Glutamatergic neuron (in vitro differentiated cells): ENCODE measurements at regions not wholly inside any gene's neighbourhood (a gene's known extent, or its start where the extent isn't known, plus 50 kb on each side); places are given as distances from the start of the nearest gene placed in this dataset.
"Not testable (repeated sequence)": the region's sequence is repeated elsewhere in the genome, so short reads cannot be mapped to it uniquely, and the experiment has no call there.

Experiments used
- DNase-seq: peaks from one replicate; pipeline ENCODE4 v3.0.0; 2022
- H3K27ac Mint-ChIP-seq: one replicate; pipeline ENCODE4 v1.8.0; 2020; ENCODE audit warnings: mild to moderate bottlenecking, mixed read lengths, inconsistent platforms; ENCODE audit not compliant: unreplicated experiment
- H3K27me3 Mint-ChIP-seq: one replicate; pipeline ENCODE4 v1.8.0; 2020; ENCODE audit warnings: mild to moderate bottlenecking, moderate library complexity, mixed read lengths, inconsistent platforms; ENCODE audit not compliant: unreplicated experiment
- H3K36me3 Mint-ChIP-seq: one replicate; pipeline ENCODE4 v1.8.0; 2020; ENCODE audit warnings: mild to moderate bottlenecking, mixed read lengths, inconsistent platforms; ENCODE audit not compliant: unreplicated experiment
- H3K4me1 Mint-ChIP-seq: one replicate; pipeline ENCODE4 v1.8.0; 2020; ENCODE audit warnings: mild to moderate bottlenecking, low read depth, mixed read lengths, inconsistent platforms; ENCODE audit not compliant: unreplicated experiment
- H3K4me3 Mint-ChIP-seq: one replicate; pipeline ENCODE4 v1.8.0; 2020; ENCODE audit warnings: mild to moderate bottlenecking, mixed read lengths, inconsistent platforms; ENCODE audit not compliant: unreplicated experiment
- H3K9me3 Mint-ChIP-seq: one replicate; pipeline ENCODE4 v1.8.0; 2020; ENCODE audit warnings: mild to moderate bottlenecking, moderate library complexity, mixed read lengths, inconsistent platforms; ENCODE audit not compliant: unreplicated experiment
- CTCF ChIP-seq: fragments of 200-600 bp; sonication (generic); IDR thresholded peaks from one replicate; pipeline ENCODE4 v1.5.0; 2021; ENCODE audit not compliant: partially characterized antibody, unreplicated experiment

- no peaks in the 10 kb centered on the region for H3K9me3 Mint-ChIP-seq
- H3K4me3 Mint-ChIP-seq, result no peak overlapping the region
- no peak for TF ChIP-seq CTCF
- H3K27me3 Mint-ChIP-seq, result no peaks in the 10 kb centered on the region
- no peaks in the 10 kb centered on the region for H3K36me3 Mint-ChIP-seq
- DNase-seq, result no peak
- H3K27ac Mint-ChIP-seq, result no peak overlapping the region
- no peaks in the 10 kb centered on the region for H3K4me1 Mint-ChIP-seq
Measured at GRCh38 chr14:83171761-83172160, 1638.1 kb upstream of the SEL1L start.

- Mint-ChIP-seq H3K9me3 (no peaks in the 10 kb centered on the region), H3K27me3 (no peaks in the 10 kb centered on the region), H3K36me3 (no peaks in the 10 kb centered on the region), H3K27ac (no peak overlapping the region), H3K4me1 (no peaks in the 10 kb centered on the region), H3K4me3 (no peak overlapping the region)
- TF ChIP-seq CTCF, result no peak
- DNase-seq, result no peak
Measured at GRCh38 chr14:83172363-83172762, 1638.7 kb upstream of the SEL1L start.

GRCh38 chr14:83173687-83174086 is 1640.0 kb upstream of the SEL1L start:
- H3K27me3 Mint-ChIP-seq, result no peaks in the 10 kb centered on the region
- H3K36me3 Mint-ChIP-seq, result no peaks in the 10 kb centered on the region
- no peaks in the 10 kb centered on the region for H3K9me3 Mint-ChIP-seq
- H3K4me1 Mint-ChIP-seq, result no peaks in the 10 kb centered on the region
- no peak for DNase-seq
- H3K4me3 Mint-ChIP-seq, result no peak overlapping the region
- TF ChIP-seq CTCF, result no peak
- no peak overlapping the region for H3K27ac Mint-ChIP-seq

- H3K4me3 Mint-ChIP-seq, result no peak overlapping the region
- no peak for TF ChIP-seq CTCF
- no peaks in the 10 kb centered on the region for H3K4me1 Mint-ChIP-seq
- no peak for DNase-seq
- no peak overlapping the region for H3K27ac Mint-ChIP-seq
- no peaks in the 10 kb centered on the region for H3K36me3 Mint-ChIP-seq
- H3K27me3 Mint-ChIP-seq, result peaks cover 2% of the 10 kb centered on the region
- no peaks in the 10 kb centered on the region for H3K9me3 Mint-ChIP-seq
Measured at GRCh38 chr14:83184531-83184930, 1650.9 kb upstream of the SEL1L start.

GRCh38 chr14:83188311-83188710 is 1654.7 kb upstream of the SEL1L start:
- not testable (repeated sequence) for H3K9me3 Mint-ChIP-seq, H3K4me3 Mint-ChIP-seq, DNase-seq, H3K27me3 Mint-ChIP-seq, H3K4me1 Mint-ChIP-seq, H3K36me3 Mint-ChIP-seq, H3K27ac Mint-ChIP-seq

- Mint-ChIP-seq H3K36me3 (no peaks in the 10 kb centered on the region), H3K4me3 (no peak overlapping the region), H3K9me3 (peaks cover 2% of the 10 kb centered on the region), H3K4me1 (no peaks in the 10 kb centered on the region), H3K27ac (no peak overlapping the region), H3K27me3 (no peaks in the 10 kb centered on the region)
- no peak for TF ChIP-seq CTCF
- no peak for DNase-seq
Measured at GRCh38 chr14:83196236-83196635, 1662.6 kb upstream of the SEL1L start.
